OCI-LY1 (cell line): ENCODE measurements at regions not wholly inside any gene's neighbourhood (a gene's known extent, or its start where the extent isn't known, plus 50 kb on each side); places are given as distances from the start of the nearest gene placed in this dataset.

ENCODE experiments used
- CTCF ChIP-seq: fragments of 200-600 bp; sonication (generic), shearing (Covaris generic); IDR thresholded peaks from 2 replicates; pipeline ENCODE4 v1.5.1; 2017; ENCODE audit warnings: mild to moderate bottlenecking, antibody characterized with exemption, low read length, moderate library complexity, mixed read lengths
- EZH2 ChIP-seq: fragments of 200-600 bp; sonication (generic), shearing (Covaris generic); IDR thresholded peaks from 2 replicates; pipeline ENCODE4 v1.8.0; 2017; ENCODE audit warnings: borderline replicate concordance, mixed run types, mild to moderate bottlenecking, antibody characterized with exemption, low read length, moderate library complexity, mixed read lengths

GRCh38 chr14:87411370-87411769 is 581.6 kb downstream of the GALC start:
- TF ChIP-seq EZH2: no peak
- TF ChIP-seq CTCF: no peak
